Esophagus squamous epithelium (tissue), 5 donors: ENCODE measurements at regions not wholly inside any gene's neighbourhood (a gene's known extent, or its start where the extent isn't known, plus 50 kb on each side); places are given as distances from the start of the nearest gene placed in this dataset.
"Not testable (repeated sequence)": the region's sequence is repeated elsewhere in the genome, so short reads cannot be mapped to it uniquely, and the experiment has no call there.

Experiments used
- DNase-seq: peaks from one replicate; lab custom pipeline; 2025; lab: John Stamatoyannopoulos, UW
- H3K27ac ChIP-seq, 4 donors: fragments of 200-600 bp; sonication (generic); one replicate each; pipeline ENCODE4 v1.5.1; 2016 to 2019; ENCODE audit warnings: mild to moderate bottlenecking in 1 of 4
- H3K27me3 ChIP-seq, 4 donors: fragments of 200-600 bp; sonication (generic); 1 replicate in 3 of 4; 2 replicates in 1 of 4; pipeline versions ENCODE4 v1.5.1 to v1.6.0; 2017 to 2021; ENCODE audit warnings: antibody characterized with exemption in 1 of 4
- H3K36me3 ChIP-seq, 3 donors: fragments of 200-600 bp; sonication (generic); one replicate each; pipeline ENCODE4 v1.5.1; 2016 to 2019
- H3K4me1 ChIP-seq, 3 donors: fragments of 200-600 bp; sonication (generic); one replicate each; pipeline ENCODE4 v1.5.1; 2017 to 2019
- H3K4me3 ChIP-seq, 4 donors: fragments of 200-600 bp; sonication (generic); 1 replicate in 3 of 4; 2 replicates in 1 of 4; pipeline ENCODE4 v1.5.1; 2016 to 2019; ENCODE audit warnings: mild to moderate bottlenecking in 2 of 4, moderate library complexity in 1 of 4
- H3K9me3 ChIP-seq, 3 donors: fragments of 200-600 bp; sonication (generic); one replicate each; pipeline ENCODE4 v1.5.1; 2016 to 2019
- POLR2A ChIP-seq, 4 donors: fragments of 450-650 bp; IDR thresholded peaks; one replicate each; pipeline ENCODE4 v1.6.1; 2017; ENCODE audit warnings: antibody characterized with exemption in 4 of 4, mild to moderate bottlenecking in 4 of 4, moderate library complexity in 3 of 4
- WGBS, 2 donors: methylation state at CpG; one replicate each; pipeline ENCODE4 v1.1.5; 2018; 5-methylcytosine and 5-hydroxymethylcytosine counted together
- intact Hi-C: fragments of 100-400 bp; cut with DNase I; formaldehyde crosslinking; loops from one replicate; pipeline ENCODE4 v1.15.0; 2022
- TF ChIP-seq, protein P1 (sequence below), 6 experiments: fragments of 450-650 bp in 4 of 6; fragments of 200-600 bp in 2 of 6; sonication (generic) in 2 of 6; IDR thresholded peaks; one replicate each; pipeline ENCODE4 v1.5.1; 2016 to 2019; ENCODE audit warnings: antibody characterized with exemption in 6 of 6, mild to moderate bottlenecking in 4 of 6, moderate library complexity in 4 of 6
- donor health status: DM: yes; HTN: yes; CAD: no.

DNA sequence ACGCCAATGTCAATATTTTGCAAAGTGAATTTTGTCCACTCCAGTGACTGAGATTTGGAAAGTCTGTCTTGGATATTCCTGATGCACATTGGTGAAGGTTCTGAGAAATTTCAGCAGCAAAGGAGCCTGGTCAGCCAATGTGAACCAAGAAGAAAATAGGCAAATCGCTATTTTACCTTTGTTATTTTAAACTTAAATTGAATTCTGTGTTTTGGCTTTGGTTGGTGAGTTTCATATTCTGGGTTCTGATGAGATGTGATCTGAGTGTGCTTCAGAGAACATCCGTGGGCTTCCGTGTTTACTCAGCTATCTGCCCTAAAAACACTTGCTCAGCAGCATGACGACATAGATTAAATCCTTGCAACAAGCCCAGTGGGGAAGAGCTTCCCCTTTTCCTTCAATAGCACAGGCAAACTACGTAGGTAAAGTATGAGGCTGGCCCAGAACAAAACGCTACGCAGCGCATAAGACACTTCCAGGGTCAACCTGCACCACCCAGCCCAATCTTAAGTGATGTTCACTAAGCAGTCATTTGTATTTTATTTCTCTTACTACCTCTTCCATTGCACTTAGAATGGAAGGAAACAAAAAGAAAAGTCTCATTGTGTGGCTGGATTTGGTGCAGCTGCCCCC, 176.4 kb upstream of the KAZN start:
- Histone ChIP-seq H3K4me1 (no peaks in the 10 kb centered on the region), H3K27me3 (no peaks in the 10 kb centered on the region), H3K9me3 (no peaks in the 10 kb centered on the region), H3K4me3 (no peak overlapping the region), H3K27ac (no peak overlapping the region), H3K36me3 (no peaks in the 10 kb centered on the region)
- TF ChIP-seq, protein P1, sequence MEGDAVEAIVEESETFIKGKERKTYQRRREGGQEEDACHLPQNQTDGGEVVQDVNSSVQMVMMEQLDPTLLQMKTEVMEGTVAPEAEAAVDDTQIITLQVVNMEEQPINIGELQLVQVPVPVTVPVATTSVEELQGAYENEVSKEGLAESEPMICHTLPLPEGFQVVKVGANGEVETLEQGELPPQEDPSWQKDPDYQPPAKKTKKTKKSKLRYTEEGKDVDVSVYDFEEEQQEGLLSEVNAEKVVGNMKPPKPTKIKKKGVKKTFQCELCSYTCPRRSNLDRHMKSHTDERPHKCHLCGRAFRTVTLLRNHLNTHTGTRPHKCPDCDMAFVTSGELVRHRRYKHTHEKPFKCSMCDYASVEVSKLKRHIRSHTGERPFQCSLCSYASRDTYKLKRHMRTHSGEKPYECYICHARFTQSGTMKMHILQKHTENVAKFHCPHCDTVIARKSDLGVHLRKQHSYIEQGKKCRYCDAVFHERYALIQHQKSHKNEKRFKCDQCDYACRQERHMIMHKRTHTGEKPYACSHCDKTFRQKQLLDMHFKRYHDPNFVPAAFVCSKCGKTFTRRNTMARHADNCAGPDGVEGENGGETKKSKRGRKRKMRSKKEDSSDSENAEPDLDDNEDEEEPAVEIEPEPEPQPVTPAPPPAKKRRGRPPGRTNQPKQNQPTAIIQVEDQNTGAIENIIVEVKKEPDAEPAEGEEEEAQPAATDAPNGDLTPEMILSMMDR (IDR thresholded peaks at IDR 0.05): no peak
- TF ChIP-seq POLR2A (IDR thresholded peaks at IDR 0.05): no peak
- intact Hi-C loops: no loop called here
- no peak for DNase-seq
- WGBS, 2 donors: 68 to 84% methylated on average over 9 of the region's 9 CpGs

DNA sequence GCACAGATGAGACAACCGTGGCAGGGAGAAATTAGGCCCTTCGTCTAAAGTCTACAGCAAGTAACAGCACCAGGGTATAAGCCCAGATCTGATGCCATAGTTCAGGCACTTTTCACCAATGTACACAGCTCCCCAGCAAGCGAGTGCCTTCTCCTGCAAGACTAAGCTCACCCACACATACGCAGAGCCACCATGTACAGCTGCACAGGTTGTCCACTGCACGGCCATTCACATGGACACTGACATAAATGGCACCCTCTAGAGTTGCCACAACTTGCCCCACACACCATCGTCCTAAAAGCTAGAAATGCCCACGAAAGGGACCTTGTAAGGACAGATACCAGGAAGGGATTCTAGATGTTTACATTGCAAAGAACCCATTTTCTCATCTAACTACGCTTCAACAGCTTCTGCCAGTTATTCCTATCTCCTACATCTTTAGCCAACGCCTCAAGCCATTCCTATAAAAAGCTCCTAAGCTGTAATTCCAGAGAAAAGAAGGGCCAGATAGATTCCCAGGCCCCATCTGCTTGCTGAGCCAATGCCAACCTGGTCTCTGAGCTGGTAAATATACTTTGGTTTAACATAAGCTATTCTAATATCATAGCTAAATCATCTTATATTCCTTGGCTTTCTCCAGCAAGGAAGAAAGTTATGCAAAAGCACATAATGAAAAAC, 174.0 kb upstream of the KAZN start:
- no peaks in the 10 kb centered on the region for H3K4me1 ChIP-seq
- no peaks in the 10 kb centered on the region for H3K36me3 ChIP-seq
- no peak for DNase-seq
- TF ChIP-seq, protein P1 (IDR thresholded peaks at IDR 0.05): no peak
- TF ChIP-seq POLR2A (IDR thresholded peaks at IDR 0.05): no peak
- no peaks in the 10 kb centered on the region for H3K27me3 ChIP-seq
- intact Hi-C loops: no loop called here
- WGBS, 2 donors: 83 to 90% methylated on average over 8 of the region's 9 CpGs
- H3K9me3 ChIP-seq: no peaks in the 10 kb centered on the region
- no peak overlapping the region for H3K27ac ChIP-seq
- no peak overlapping the region for H3K4me3 ChIP-seq

DNA sequence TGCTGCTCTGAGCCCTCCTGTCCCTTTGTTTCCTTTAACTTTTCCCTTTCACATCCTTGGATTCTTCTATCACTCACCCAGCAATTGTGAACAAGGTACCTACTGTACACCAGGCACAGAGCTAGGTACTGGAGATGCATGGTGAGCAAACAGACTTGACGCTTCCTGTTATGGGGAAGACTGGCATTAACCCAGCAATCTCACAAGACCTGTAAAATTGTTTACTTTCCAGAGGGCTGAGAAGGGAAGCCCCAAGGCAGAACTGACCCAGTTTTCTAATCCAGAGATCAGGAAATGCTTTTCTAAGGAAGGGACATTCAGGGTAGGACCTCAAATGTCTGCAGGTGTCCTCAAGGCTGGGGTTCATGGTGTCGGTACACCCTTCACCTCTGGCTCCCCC, 171.6 kb upstream of the KAZN start:
- intact Hi-C loops: no loop called here
- Histone ChIP-seq H3K9me3 (no peaks in the 10 kb centered on the region), H3K27ac (no peak overlapping the region), H3K27me3 (no peaks in the 10 kb centered on the region), H3K4me3 (no peak overlapping the region), H3K4me1 (no peaks in the 10 kb centered on the region), H3K36me3 (no peaks in the 10 kb centered on the region)
- 83 to 90% methylated on average over 2 of the region's 2 CpGs for WGBS, 2 donors
- DNase-seq: no peak
- TF ChIP-seq POLR2A (IDR thresholded peaks at IDR 0.05): no peak
- TF ChIP-seq, protein P1 (IDR thresholded peaks at IDR 0.05): no peak

DNA sequence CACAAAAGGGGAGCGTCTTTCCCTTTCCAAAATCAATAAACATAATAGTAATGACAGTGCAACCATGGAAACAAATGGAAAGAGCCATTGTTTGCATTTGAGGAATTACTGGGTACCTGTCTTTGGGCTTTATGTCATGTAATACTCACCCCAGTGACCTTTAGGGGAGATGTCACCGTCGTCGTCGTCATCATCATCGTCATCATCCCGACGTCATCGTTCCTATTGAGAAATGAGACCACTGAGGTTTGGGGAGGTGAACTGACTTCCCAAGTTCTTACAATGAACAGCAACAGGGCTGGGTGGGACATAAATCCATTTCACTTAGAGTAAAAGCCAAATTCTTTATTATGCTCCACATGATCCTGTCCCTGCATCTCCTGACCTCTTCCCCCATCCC, 168.9 kb upstream of the KAZN start:
- no peak overlapping the region for H3K4me3 ChIP-seq
- no peaks in the 10 kb centered on the region for H3K9me3 ChIP-seq
- no peak for TF ChIP-seq POLR2A (IDR thresholded peaks at IDR 0.05)
- TF ChIP-seq, protein P1 (IDR thresholded peaks at IDR 0.05): no peak
- no peaks in the 10 kb centered on the region for H3K4me1 ChIP-seq
- intact Hi-C loops: no loop called here
- no peaks in the 10 kb centered on the region for H3K27me3 ChIP-seq
- 87 to 90% methylated on average over 9 of the region's 9 CpGs for WGBS, 2 donors
- no peak overlapping the region for H3K27ac ChIP-seq
- DNase-seq: no peak
- H3K36me3 ChIP-seq: no peaks in the 10 kb centered on the region

DNA sequence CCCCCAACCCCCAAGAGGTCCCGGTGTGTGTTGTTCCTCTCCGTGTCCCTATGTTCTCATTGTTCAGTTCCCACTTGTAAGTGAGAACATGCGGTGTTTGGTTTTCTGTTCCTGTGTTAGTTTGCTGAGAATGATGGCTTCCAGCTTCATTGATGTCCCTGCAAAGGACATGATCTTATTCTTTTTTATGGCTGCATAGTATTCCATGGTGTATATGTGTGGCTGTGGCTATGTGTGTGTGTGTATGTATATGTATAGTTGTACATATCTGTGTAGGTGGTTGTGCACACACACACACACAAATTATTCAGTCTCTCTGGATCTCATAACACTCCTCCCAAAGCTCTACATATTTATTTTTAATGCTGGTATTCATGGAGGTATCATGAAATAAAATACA, 165.8 kb upstream of the KAZN start:
- H3K27ac ChIP-seq, H3K4me3 ChIP-seq, H3K4me1 ChIP-seq, intact Hi-C loops, H3K36me3 ChIP-seq, DNase-seq, H3K27me3 ChIP-seq, H3K9me3 ChIP-seq: not testable (repeated sequence)
- WGBS, 2 donors: 85 to 94% methylated on average over 3 of the region's 3 CpGs
